H7 (cell line): ENCODE measurements at regions not wholly inside any gene's neighbourhood (a gene's known extent, or its start where the extent isn't known, plus 50 kb on each side); places are given as distances from the start of the nearest gene placed in this dataset.

ENCODE experiments used
- DNase-seq: peaks from one replicate; pipeline ENCODE4 v3.0.0; 2012
- H3K27me3 ChIP-seq: 2 replicates; pipeline ENCODE4 v1.6.0; 2011; ENCODE audit warnings: mild to moderate bottlenecking, low read length; ENCODE audit not compliant: control insufficient read depth, insufficient read depth
- H3K36me3 ChIP-seq: replicated peaks from 2 replicates; pipeline ENCODE4 v1.5.1; 2011; ENCODE audit warnings: low read length; ENCODE audit not compliant: control insufficient read depth, insufficient read depth
- H3K4me3 ChIP-seq: 2 replicates; pipeline ENCODE4 v1.5.1; 2011; ENCODE audit warnings: low read depth, mild to moderate bottlenecking, control low read depth, low read length, moderate library complexity; ENCODE audit not compliant: insufficient read depth

GRCh38 chr5:35341189-35341588 is 110.9 kb upstream of the PRLR start:
- no peak for DNase-seq
- H3K36me3 ChIP-seq: no peaks in the 10 kb centered on the region
- H3K27me3 ChIP-seq: no peaks in the 10 kb centered on the region
- H3K4me3 ChIP-seq: no peak overlapping the region

- H3K27me3 ChIP-seq: no peaks in the 10 kb centered on the region
- H3K36me3 ChIP-seq: no peaks in the 10 kb centered on the region
- no peak for DNase-seq
- H3K4me3 ChIP-seq: no peak overlapping the region
These were observed 109.4 kb upstream of the PRLR start for GRCh38 chr5:35339616-35340100.

DNA sequence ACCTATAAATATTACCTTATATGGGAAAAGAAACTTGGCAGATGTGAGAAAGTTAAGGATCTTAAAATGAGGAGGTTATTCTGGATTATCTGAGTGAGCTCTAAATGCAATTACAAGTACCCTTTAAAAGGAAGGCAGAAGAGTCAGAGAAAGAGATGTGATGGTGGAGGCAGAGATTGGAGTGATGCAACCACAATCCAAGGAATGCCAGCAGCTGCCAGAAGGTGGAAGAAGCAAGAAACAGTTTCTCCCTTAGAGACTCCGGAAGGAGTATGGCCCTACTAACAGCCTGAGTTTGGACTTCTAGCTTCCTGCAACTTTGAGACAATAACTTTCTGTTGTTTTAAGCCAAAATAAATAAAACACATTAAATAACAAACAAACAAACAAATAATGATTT is 108.7 kb upstream of the PRLR start:
- no peak overlapping the region for H3K4me3 ChIP-seq
- H3K36me3 ChIP-seq: no peaks in the 10 kb centered on the region
- H3K27me3 ChIP-seq: no peaks in the 10 kb centered on the region
- DNase-seq: no peak

GRCh38 chr5:35338157-35338453 is 107.8 kb upstream of the PRLR start:
- H3K27me3 ChIP-seq: no peaks in the 10 kb centered on the region
- no peak for DNase-seq
- H3K4me3 ChIP-seq: no peak overlapping the region
- H3K36me3 ChIP-seq: no peaks in the 10 kb centered on the region

- DNase-seq: peak; percentile 48
These were observed 107.3 kb upstream of the PRLR start for GRCh38 chr5:35337340-35338156.

DNA sequence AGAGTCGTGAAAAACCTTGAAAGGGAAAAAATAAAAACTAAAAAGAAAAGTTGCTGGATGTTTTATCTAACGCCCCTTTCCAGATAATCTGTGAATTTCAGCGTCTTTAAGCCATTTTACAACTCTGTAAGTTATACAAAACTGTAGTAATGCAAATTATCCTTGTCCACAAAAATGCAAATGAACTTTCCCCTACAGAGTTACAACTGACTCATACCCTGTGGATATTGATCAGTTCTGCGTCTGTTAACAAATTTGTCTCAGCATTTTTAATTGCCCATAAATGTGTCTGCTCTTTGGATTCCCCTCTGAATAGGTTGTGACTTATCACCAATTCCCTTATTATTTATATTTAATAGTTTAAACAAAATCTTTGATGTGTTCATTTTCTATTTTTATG is 105.9 kb upstream of the PRLR start:
- Histone ChIP-seq H3K27me3 (no peaks in the 10 kb centered on the region), H3K4me3 (no peak overlapping the region), H3K36me3 (no peaks in the 10 kb centered on the region)
- no peak for DNase-seq

More at GRCh38 chr5:35337340-35338156, 107.3 kb upstream of the PRLR start:
- Histone ChIP-seq H3K4me3 (no peak overlapping the region), H3K27me3 (no peaks in the 10 kb centered on the region), H3K36me3 (no peaks in the 10 kb centered on the region)

DNA sequence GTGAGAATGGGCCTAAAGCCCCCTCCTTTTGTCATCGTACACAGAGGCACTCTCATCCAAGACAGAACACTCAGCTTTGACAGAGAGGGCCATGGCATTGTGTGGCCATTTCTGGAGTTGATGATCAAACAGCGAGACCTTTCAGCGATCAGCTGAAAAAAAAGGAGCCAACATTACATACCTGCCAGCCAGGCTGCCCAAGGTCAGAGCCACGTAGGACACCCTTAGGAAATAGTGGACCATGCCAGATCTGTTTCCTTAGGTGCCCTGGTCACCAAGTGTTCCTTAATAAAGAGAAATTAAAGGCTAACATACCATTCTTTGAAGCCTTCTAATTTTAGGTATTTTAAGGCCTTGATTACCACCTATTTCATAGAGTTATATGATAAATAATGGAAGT is 105.5 kb upstream of the PRLR start:
- H3K27me3 ChIP-seq: no peaks in the 10 kb centered on the region
- no peak for DNase-seq
- H3K36me3 ChIP-seq: no peaks in the 10 kb centered on the region
- no peak overlapping the region for H3K4me3 ChIP-seq

- no peaks in the 10 kb centered on the region for H3K27me3 ChIP-seq
- DNase-seq: no peak
These were observed 103.1 kb upstream of the PRLR start for GRCh38 chr5:35333366-35333765.

GRCh38 chr5:35331956-35332950 is 102.0 kb upstream of the PRLR start:
- H3K36me3 ChIP-seq: no peaks in the 10 kb centered on the region
- no peak overlapping the region for H3K4me3 ChIP-seq
- peak; percentile 31 for DNase-seq
- no peaks in the 10 kb centered on the region for H3K27me3 ChIP-seq

More at GRCh38 chr5:35333366-35333765, 103.1 kb upstream of the PRLR start:
- Histone ChIP-seq H3K4me3 (no peak overlapping the region), H3K36me3 (no peaks in the 10 kb centered on the region)

DNA sequence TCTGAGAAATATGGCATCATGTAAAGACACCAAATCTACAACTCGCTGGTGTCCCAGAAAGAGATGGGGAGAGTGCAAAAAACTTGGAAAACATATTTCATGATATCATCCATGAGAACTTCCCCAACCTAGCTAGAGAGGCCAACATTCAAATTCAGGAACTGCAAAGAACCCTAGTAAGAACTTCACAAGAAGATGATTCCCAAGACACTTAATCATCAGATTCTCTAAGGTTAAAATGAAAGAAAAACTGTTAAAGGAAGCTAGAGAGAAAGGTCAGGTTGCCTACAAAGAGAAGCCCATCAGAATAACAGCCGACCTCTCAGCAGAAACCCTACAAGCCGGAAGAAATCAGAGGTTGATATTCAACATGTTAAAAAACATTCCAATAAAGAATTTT is 95.5 kb upstream of the PRLR start:
- H3K4me3 ChIP-seq: no peak overlapping the region
- H3K27me3 ChIP-seq: no peaks in the 10 kb centered on the region
- H3K36me3 ChIP-seq: no peaks in the 10 kb centered on the region
- no peak for DNase-seq

GRCh38 chr5:35324679-35325078 is 94.4 kb upstream of the PRLR start:
- H3K27me3 ChIP-seq: no peaks in the 10 kb centered on the region
- no peaks in the 10 kb centered on the region for H3K36me3 ChIP-seq
- DNase-seq: no peak
- no peak overlapping the region for H3K4me3 ChIP-seq

- DNase-seq: no peak
- H3K27me3 ChIP-seq: no peaks in the 10 kb centered on the region
- H3K36me3 ChIP-seq: no peaks in the 10 kb centered on the region
- no peak overlapping the region for H3K4me3 ChIP-seq
These were observed 93.9 kb upstream of the PRLR start for GRCh38 chr5:35324201-35324600.

GRCh38 chr5:35320029-35320428 is 89.7 kb upstream of the PRLR start:
- no peaks in the 10 kb centered on the region for H3K27me3 ChIP-seq
- no peak overlapping the region for H3K4me3 ChIP-seq
- DNase-seq: no peak
- H3K36me3 ChIP-seq: no peaks in the 10 kb centered on the region

- H3K36me3 ChIP-seq: no peaks in the 10 kb centered on the region
- H3K27me3 ChIP-seq: no peaks in the 10 kb centered on the region
- H3K4me3 ChIP-seq: no peak overlapping the region
- DNase-seq: no peak
These were observed 89.2 kb upstream of the PRLR start for GRCh38 chr5:35319333-35320002.
